ENCODE measurements at regions not wholly inside any gene's neighbourhood (a gene's known extent, or its start where the extent isn't known, plus 50 kb on each side); places are given as distances from the start of the nearest gene placed in this dataset.
A peak's percentile ranks its signal among the peaks of the same experiment; 100 is the strongest.

DNA sequence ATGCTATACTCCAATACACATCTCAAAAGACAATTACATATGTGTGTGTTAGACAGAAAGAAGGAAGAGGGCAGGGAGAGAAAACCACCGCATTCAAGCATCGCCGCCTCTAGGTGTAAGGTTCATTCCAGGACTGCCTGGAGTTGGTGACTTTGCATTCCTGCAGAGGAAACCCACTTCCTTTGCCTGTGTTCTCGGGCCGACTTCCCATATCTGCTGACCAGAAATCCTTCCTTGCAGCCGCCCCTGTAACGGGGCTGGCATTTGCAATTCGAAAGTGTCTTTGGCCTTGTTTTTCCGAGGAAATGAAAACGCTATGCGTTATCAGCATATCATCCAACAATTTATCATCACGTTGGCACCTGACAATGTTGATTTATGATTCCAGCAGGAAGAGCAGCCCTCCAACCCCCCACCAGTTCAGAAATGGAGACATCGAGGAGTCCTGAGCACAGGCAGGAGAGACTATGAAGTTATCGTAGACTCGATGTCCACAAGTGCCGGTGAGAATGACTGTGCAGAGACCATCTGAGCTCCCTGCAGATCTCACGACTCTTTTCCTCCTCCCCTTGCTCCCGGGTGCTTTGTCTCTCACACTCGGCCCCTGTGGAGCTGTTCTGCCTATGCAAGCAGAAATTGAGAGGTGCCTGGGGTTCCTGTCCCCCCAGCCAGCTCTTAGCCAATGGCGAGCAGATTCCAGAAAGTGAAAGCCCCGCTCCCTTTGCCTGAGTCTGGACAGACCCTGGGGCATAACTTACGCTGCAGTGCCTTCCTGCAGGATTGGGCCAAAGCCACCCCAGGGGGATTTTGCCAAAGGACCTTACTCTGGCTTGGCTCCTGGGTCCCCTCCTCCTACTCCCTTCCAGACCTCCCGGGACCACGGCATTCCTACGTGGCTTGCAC, 68.9 kb upstream of the FOXK1 start:
- TF ChIP-seq CTCF (IDR thresholded peaks at IDR 0.05 in 8 of 11, conservative IDR thresholded peaks at IDR 0.05 in 3 of 11) = peak in 1 of 11 experiments; percentile 13
- TF ChIP-seq POLR2A (IDR thresholded peaks at IDR 0.05) = no peak
